ENCODE measurements at regions not wholly inside any gene's neighbourhood (a gene's known extent, or its start where the extent isn't known, plus 50 kb on each side); places are given as distances from the start of the nearest gene placed in this dataset.

- Histone ChIP-seq H3K36me3 (ENCODE audit: control insufficient read depth, insufficient read depth, low read length) (no peaks in the 10 kb centered on the region), H3K27me3 (replicated peaks; ENCODE audit: control insufficient read depth, insufficient read depth, low read length) (no peaks in the 10 kb centered on the region), H3K4me3 (replicated peaks; ENCODE audit: low read depth, low read length) (no peak overlapping the region)
- no peak for TF ChIP-seq CTCF (IDR thresholded peaks at IDR 0.05; ENCODE audit: insufficient read depth, low read length, poor library complexity, severe bottlenecking)
- no peak for DNase-seq (ENCODE audit: extremely low read depth, insufficient read length)
Measured at GRCh38 chr12:98022961-98023360, 492.4 kb upstream of the TMPO start.

- TF ChIP-seq CTCF (IDR thresholded peaks at IDR 0.05; ENCODE audit: insufficient read depth, low read length, poor library complexity, severe bottlenecking) = no peak
- no peak for DNase-seq (ENCODE audit: extremely low read depth, insufficient read length)
- H3K36me3 ChIP-seq (ENCODE audit: control insufficient read depth, insufficient read depth, low read length) = no peaks in the 10 kb centered on the region
- H3K4me3 ChIP-seq (replicated peaks; ENCODE audit: low read depth, low read length) = no peak overlapping the region
- no peaks in the 10 kb centered on the region for H3K27me3 ChIP-seq (replicated peaks; ENCODE audit: control insufficient read depth, insufficient read depth, low read length)
Measured at GRCh38 chr12:98037401-98038140, 477.8 kb upstream of the TMPO start.

GRCh38 chr12:98042668-98043067 is 472.7 kb upstream of the TMPO start:
- no peak overlapping the region for H3K4me3 ChIP-seq (replicated peaks; ENCODE audit: low read depth, low read length)
- TF ChIP-seq CTCF (IDR thresholded peaks at IDR 0.05; ENCODE audit: insufficient read depth, low read length, poor library complexity, severe bottlenecking) = no peak
- H3K27me3 ChIP-seq (replicated peaks; ENCODE audit: control insufficient read depth, insufficient read depth, low read length) = no peaks in the 10 kb centered on the region
- no peak for DNase-seq (ENCODE audit: extremely low read depth, insufficient read length)
- no peaks in the 10 kb centered on the region for H3K36me3 ChIP-seq (ENCODE audit: control insufficient read depth, insufficient read depth, low read length)

- TF ChIP-seq CTCF (IDR thresholded peaks at IDR 0.05; ENCODE audit: insufficient read depth, low read length, poor library complexity, severe bottlenecking) = no peak
- Histone ChIP-seq H3K36me3 (ENCODE audit: control insufficient read depth, insufficient read depth, low read length) (no peaks in the 10 kb centered on the region), H3K27me3 (replicated peaks; ENCODE audit: control insufficient read depth, insufficient read depth, low read length) (no peaks in the 10 kb centered on the region), H3K4me3 (replicated peaks; ENCODE audit: low read depth, low read length) (no peak overlapping the region)
- DNase-seq (ENCODE audit: extremely low read depth, insufficient read length) = no peak
Measured at GRCh38 chr12:98045395-98045794, 470.0 kb upstream of the TMPO start.

- H3K27me3 ChIP-seq (replicated peaks; ENCODE audit: control insufficient read depth, insufficient read depth, low read length) = no peaks in the 10 kb centered on the region
- no peaks in the 10 kb centered on the region for H3K36me3 ChIP-seq (ENCODE audit: control insufficient read depth, insufficient read depth, low read length)
- DNase-seq (ENCODE audit: extremely low read depth, insufficient read length) = no peak
- H3K4me3 ChIP-seq (replicated peaks; ENCODE audit: low read depth, low read length) = no peak overlapping the region
- no peak for TF ChIP-seq CTCF (IDR thresholded peaks at IDR 0.05; ENCODE audit: insufficient read depth, low read length, poor library complexity, severe bottlenecking)
Measured at GRCh38 chr12:98048326-98048725, 467.1 kb upstream of the TMPO start.

- TF ChIP-seq CTCF (IDR thresholded peaks at IDR 0.05; ENCODE audit: insufficient read depth, low read length, poor library complexity, severe bottlenecking) = no peak
- H3K36me3 ChIP-seq (ENCODE audit: control insufficient read depth, insufficient read depth, low read length) = no peaks in the 10 kb centered on the region
- DNase-seq (ENCODE audit: extremely low read depth, insufficient read length) = no peak
- no peaks in the 10 kb centered on the region for H3K27me3 ChIP-seq (replicated peaks; ENCODE audit: control insufficient read depth, insufficient read depth, low read length)
- H3K4me3 ChIP-seq (replicated peaks; ENCODE audit: low read depth, low read length) = no peak overlapping the region
Measured at GRCh38 chr12:98053202-98053601, 462.2 kb upstream of the TMPO start.
